Globus pallidus (tissue), 1 donor: ENCODE measurements at regions not wholly inside any gene's neighbourhood (a gene's known extent, or its start where the extent isn't known, plus 50 kb on each side); places are given as distances from the start of the nearest gene placed in this dataset.
"Not testable (repeated sequence)": the region's sequence is repeated elsewhere in the genome, so short reads cannot be mapped to it uniquely, and the experiment has no call there.

ENCODE experiments used
- DNase-seq: peaks from one replicate; pipeline ENCODE4 v3.0.0-alpha.2; 2015; ENCODE audit warnings: low spot score

DNA sequence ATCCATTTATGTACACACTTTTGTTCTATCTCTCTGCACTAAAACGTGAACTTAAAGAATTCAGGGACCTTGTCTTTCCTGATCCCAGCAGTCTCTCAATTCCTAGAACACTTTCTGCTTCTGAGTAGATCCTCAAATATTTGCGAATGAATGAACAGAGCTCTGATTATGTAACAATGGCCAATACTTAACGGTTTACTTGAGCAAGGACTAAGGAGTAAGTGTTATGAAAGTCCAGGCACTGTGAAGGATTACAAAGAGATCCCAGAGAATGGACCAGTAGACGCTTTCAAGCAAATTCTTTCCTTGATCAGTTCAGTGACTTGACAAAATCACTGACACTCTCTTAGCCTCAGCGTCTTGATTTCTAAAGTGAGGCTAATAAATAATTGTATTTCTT lies 514.5 kb upstream of the KLHL1 start:
- DNase-seq: no peak

DNA sequence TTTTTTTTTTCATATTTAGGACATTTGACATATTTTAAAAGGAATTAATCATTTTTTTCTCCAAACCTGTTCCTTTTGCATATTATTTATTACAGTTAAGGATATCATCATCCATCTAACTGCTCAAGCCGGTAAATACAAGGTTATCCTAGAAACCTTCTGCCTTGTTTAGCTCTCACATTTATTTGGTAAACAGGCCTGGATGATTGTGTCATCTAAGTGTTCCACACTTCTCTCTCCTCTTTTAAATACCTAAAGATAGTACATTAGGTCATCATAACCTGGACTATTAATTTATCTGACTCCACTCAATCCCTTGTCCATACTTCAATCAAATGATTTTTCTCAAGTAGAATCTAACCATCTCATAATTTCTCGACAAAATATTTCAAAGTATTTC lies 511.7 kb upstream of the KLHL1 start:
- DNase-seq: no peak

DNA sequence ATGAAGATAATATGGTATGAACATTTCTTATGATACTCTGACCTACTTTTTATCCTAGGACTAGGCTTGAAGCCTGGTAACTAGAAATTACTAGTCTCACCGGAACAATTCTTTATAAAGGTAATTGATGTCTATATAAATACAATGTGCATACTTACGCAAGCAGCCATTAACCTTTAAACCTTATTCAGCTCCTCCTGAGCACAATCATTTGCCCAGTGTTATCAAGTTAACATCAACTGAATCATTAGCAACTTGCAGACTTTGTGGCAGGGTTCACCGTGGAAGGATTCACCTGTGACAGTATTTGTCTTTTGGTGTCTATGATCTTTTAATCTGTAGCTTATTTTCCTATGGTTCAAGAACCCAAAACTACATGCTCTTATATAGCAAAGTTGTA lies 508.6 kb upstream of the KLHL1 start:
- DNase-seq: no peak

DNA sequence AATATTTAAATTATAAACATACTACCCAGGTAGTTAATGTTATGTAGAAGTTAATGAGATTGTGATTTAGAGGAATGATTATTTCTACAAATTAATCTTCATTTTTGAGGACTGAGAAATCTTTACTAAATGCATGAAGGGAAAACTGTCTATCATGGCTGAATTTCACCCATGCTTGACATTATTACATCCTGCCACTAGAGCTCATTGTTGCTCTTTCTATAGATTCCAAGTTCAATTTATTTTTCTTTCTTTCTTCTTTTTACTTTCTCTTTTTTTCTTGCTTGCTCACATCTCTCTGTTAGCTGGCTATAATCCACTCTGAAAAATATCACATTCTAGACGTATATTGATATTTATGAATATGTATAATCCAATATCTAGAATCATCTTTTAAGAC lies 505.0 kb upstream of the KLHL1 start:
- no peak for DNase-seq

DNA sequence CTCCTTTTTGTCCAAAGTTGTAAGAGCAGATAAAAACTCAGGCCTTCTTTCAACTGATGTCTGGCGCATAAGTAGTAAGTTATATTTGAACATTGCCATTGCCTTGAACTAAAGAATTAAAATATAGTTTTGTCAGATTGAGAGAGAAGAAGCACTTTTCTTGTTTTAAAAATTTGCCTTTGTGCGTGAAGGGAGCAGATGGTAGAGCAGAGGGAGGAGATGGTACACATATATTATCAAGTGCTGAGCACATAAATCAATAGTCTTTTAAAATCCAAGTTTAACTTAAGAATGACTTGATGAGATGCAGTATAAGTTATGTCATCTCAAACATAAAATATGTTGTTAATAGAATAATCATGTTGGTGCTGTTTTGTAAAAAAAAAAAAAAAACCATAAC lies 504.6 kb upstream of the KLHL1 start:
- DNase-seq: no peak

DNA sequence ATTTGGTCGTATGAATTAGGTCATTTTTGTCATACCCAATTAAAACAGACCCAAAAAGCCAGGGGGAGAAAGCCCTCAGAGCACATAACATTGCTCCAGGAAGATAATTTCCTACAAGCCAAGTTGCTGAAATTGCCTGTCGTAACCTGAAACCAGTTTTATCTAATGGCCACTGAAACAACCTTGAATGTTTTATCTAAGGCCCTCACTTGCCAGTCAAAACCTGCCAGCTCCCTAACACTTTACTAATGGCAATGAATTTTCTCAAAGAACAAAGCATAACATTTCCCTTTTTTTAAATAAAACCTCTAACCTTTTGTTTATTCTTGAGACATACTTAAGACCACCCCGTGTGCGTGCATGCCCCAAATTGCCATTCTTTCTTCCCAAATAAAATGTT lies 496.2 kb upstream of the KLHL1 start:
- DNase-seq: no peak

DNA sequence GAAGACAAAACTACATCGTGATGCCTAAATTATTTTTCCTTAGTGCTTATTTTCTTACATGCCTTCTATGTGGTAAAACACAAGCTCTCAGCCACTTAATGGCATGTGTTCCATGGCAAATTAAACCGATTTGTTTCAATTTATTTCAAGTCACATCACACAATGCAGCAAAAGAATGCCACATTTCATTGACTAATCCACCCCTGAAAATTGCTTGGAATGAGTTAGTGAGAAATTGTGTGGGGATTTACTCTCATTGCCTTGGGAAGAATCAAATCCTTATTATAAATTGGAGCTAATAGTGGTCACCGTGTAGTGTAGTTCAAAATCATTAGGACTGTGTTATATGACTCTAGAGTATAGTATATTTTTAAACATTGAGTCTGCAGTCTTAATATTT lies 485.5 kb upstream of the KLHL1 start:
- no peak for DNase-seq

DNA sequence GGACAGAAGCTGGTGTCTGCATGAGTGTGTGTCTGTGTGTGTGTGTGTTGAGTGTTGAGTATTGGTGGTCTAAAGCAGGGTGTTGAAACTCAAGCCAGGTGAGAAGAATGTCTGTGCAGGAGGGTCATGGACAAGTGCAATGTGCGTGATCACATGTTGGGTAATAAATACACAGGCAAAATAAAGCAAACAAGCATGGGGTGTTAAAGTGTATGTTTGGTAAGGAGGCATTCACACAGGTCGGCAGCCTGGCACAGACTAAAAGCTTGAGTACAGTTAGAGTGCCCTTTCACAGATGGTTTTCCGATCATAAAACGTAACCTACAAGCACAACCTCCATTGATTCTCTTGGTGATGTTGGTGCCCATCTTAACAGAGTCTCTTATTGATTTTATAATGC lies 476.9 kb upstream of the KLHL1 start:
- no peak for DNase-seq

DNA sequence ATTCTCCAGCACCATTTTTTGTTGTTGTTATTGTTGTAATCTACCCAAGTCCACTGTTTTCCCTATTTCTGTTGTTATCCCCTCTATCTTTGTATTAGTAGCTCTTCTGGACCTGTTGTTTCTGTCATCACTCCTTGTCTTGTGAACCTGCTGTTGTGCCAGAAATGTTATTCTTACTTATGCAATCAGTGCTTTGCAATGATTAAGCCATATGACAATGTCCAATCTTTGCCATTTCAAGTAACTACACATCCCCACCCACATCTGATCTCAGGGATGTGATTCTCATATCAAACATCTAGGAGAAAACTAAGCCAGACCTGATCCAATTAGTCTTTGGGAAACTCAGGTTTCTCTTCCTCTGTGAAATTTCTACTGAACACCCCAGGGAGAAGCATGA lies 472.6 kb upstream of the KLHL1 start:
- no peak for DNase-seq

DNA sequence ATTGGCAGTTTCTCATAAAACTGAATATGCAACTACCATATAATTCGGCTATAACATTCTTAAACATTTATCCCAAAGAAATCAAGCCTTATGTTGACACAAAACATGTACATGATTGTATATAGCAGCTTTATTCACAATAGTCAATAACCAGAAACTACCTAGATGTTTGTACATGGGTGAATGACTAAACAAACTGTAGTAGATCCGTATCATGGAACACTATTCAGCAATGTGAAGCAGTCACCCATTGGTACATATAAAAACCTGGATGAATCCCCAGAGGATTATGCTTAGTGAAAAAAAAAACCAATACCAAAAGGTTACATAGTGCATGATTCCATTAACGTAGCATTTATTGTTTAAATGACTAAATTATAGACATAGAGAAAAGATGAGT lies 471.7 kb upstream of the KLHL1 start:
- no peak for DNase-seq

DNA sequence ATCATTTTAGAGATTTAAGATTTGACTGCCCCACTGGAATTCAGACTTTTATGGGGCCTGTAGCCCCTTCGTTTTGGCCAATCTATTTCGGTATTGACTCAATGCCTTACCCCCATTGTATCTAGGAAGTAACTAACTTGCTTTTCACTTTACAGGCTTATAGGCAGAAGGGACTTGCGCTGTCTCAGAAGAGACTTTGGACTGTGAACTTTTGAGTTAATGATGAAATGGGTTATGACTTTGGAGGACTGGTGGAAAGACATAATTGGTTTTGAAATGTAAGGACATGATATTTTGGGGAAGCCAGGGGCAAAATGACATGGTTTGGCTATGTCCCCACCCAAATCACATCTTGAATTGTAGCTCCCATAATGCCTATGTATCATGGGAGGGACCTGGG lies 463.0 kb upstream of the KLHL1 start:
- no peak for DNase-seq

DNA sequence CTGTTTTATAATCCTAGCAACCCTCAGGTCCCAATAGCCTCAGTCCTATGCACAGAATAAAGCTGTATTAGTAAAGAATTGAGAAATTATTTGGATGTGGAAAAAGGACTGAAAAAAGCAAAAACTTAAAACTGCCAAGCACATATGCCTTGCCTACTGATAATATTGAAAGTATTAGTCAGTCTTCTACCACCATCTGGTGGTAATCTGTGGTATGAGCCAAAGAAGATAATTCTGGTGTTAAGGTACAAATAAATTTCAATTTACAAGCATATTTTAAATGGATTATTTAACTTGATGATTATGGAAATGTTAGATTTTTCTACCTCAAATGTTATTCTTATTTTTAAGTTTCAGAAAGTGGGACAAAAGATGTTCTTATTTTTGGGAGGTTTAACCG lies 460.3 kb upstream of the KLHL1 start:
- peak; percentile 30 for DNase-seq

DNA sequence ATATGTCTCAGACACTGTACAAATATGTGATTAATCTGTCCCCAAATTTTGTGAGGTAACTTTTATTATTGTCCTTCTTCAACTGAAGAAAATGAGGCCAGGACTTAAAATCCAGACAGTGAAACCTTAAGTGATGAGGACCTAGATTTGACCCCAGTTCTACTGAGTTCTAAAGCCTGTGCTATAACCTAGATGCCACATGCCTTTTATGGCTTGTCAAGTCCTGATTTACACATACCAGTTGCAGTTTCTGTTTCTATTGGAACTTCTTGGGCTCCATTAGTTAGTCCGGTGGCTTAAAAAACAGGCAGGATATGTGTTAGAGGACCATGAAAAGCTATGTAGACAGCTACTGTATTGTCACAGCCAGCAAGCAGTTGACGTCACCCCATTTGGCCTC lies 436.5 kb upstream of the KLHL1 start:
- DNase-seq: no peak

DNA sequence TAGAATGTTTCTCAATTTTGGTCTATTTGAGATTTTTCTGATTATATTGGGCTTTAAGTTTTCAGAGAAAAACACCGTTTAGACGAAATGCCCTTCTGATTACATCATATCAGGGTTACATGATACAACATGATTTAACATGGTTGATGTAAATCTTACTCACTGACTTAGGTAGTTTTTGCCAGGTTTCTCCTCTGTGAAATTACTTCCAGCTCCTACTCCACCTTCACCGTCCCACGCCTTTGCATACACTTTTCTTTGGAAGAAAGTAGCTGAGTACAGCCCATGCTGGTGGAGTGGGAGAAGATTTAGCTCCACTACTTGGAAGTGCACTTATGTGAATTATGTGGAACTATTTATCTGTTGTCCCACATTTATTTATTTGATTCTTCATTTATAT lies 433.2 kb upstream of the KLHL1 start:
- DNase-seq: no peak

DNA sequence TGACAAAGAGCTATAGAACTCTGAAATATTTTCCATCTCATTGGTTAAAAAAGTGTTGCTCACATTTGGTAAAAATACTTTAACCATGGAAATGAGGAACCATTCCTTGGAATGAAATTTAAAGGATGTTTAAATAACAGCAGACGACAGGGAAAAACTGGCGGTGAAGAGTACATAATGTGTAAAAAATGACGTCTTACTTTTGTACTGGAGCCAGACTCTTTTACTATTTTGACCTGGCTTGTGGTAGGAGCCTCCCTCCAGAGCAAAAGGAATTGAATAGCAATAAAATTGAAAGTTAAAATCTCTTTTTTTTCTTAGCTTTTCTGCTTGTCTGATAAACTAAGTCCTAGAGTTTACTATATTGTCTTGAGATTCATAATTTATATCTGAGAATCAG lies 426.2 kb upstream of the KLHL1 start:
- DNase-seq: no peak

DNA sequence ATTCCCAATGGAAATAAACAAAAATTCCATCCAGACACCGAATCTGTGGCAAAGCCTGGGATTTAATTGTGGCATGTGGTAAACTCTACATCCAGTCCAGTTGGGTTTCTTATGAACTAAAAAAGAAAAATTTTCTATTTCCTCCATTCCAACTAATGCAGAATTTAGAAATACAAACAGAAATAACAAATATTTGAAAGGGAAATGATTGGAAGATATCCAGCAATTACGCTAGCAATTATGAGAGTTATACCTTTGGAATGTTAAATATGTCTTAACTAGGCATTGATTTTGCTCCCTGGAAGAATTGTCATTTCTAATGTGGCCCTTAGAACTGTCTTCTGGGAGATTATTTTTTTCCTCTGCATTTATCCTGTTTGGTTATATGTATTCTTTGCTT lies 421.4 kb upstream of the KLHL1 start:
- no peak for DNase-seq

DNA sequence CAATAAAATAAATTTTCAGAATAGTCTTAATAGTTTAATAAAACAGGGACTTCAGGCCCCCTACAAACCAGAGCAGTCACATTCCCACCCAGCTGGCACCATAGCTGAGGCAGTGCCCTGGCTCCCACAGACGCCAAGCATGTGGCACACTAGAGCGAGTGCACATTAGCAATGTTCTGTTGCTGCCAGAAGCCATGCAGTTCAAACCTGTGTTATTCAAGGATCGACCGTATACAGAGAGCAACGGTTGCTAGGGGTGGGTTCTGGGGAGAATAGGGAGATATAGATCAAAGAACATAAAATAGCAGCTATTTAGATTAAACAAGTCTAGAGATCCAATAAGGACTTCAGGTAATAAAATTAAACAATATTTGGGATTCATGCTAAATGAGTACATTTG lies 419.3 kb upstream of the KLHL1 start:
- no peak for DNase-seq

DNA sequence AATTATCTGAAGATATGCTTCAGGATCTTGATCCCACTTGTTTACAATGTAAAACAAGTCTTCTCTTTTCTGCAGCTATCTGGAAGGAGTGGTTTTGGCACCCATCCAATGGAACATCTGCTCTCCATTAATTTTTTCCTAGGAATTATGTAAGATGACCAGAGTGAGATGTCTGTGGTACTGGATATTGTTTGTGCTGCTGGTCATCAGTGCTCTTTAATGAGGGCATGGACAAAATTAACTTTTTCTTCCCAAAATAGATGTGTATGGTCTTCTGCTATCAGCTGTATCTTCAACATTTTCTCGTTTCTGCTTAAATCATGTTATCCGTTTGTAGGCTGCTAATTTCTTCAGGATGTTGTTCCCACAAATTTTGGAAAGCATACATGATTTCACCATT lies 415.4 kb upstream of the KLHL1 start:
- DNase-seq: no peak

DNA sequence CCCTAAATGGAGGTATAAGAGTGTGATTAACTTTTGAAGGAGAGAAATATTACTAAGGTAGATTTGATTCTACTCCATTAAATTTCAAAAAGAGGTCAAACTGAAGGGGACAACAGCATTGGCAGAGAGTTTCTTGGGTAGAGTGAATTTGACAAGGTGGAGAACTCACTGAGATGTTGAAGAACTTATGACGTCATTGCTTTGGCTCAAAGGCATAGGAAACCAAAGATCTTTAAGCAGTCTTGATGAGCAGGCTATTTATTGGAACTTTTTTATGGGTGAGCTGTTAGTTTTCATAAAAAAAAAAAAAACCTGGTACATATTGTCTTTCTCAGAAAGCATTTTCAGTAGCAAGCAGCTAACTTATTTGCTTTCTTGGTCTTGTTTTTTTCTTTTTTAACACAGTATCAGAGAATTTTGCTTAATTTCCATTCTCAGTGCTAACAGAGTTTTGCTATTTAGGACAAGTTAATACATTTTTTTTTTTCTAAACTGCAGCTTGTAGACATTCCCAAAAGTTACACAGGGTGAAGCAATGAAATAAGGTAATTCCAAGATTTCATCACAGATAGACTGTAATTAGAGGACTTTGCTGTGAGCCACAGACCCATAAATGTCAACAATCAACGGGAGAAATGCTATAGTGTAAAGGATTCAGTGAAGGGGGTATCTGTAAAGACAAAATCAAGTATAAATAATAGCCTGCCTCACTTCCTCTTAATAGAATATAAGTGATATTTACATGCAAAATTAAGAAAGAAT lies 412.2 kb upstream of the KLHL1 start:
- DNase-seq: no peak

DNA sequence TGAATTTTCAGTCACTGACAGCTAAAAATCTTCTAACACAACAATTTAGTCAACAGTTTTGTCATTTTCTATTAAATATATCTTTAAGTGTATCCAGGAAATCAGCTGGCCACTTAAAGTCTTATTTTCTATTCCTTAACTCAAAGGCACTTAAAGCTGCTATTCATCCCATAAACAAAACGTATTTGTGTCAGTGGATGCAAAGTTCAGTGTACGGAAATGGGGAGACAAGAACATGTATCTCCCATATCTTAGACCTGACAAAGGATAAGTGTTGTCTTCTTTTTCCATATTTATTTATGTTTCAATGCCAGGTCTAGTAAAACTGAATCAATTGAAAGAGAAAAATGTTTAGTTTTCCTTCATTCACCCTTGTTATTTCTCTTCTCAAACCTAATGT lies 409.8 kb upstream of the KLHL1 start:
- no peak for DNase-seq

DNA sequence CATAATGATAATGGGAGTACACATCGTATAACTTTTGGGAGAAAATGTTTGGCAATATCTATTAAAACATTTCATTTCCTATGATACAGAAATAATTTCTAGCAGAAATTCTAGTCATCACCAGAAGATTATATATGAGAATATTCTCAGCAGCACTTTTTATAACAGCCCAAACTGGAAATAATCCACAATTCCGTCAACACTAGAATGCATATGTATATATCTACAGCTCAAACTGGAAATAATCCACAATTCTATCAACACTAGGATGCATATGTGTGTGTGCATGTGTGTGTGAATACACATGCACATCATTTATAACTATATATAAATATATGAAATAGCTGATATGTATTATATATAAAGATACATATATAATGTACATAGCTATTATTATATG lies 408.0 kb upstream of the KLHL1 start:
- no peak for DNase-seq

DNA sequence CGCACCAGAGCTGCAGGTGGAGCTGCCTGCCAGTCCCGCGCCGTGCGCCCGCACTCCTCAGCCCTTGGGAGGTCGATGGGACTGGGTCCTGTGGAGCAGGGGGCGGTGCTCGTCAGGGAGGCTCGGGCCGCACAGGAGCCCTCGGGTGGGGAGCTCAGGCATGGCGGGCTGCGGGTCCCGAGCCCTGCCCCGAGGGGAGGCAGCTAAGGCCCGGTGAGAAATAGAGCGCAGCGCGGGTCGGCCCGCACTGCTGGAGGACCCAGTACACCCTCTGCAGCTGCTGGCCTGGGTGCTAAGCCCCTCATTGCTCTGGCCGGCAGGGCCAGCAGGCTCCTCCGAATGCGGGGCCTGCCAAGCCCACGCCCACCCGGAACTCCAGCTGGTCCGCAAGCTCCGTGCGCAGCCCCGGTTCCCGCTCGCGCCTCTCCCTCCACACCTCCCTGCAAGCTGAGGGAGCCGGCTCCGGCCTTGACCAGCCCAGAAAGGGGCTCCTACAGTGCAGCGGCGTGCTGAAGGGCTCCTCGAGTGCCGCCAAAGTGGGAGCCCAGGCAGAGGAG lies 403.7 kb upstream of the KLHL1 start:
- not testable (repeated sequence) for DNase-seq

DNA sequence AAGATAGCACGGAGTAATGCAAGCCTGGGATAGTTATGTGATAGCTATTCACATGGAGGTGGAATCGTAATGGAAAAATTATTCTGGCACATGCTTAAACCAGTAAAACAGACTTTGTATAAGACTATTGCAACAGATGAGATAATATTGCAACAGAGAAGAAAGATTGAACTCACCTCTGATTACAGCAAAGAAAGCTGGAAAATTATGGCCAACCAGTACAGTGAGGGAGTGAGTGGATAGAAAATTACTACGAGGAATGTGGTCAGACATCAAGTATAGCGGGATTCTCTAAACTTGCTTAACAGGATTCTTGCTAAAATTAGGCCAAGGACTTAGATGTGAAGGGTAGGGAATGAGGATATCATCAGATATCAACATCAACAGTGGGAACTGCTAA lies 397.6 kb upstream of the KLHL1 start:
- DNase-seq: no peak

DNA sequence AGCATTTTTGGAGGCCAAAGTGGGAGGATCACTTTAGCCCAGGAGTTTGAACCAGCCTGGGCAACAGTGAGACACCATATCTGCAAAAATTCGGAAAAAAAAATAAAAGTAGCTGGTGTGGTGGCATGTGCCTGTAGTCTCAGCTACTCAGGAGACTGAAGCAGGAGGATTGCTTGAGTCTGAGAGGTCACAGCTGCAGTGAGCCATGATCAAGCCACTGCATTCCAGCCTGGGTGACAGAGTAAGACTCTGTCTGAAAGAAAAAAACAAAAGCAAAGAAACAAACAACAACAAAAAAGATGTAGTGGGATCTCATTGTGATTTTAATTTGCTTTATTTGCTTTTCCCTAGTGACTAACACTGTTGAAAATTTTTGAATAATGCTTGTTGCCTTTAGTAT lies 394.7 kb upstream of the KLHL1 start:
- no peak for DNase-seq
